WTC11 (cell line): ENCODE measurements at regions not wholly inside any gene's neighbourhood (a gene's known extent, or its start where the extent isn't known, plus 50 kb on each side); places are given as distances from the start of the nearest gene placed in this dataset.

ENCODE experiments used
- ATAC-seq: fragments of 200-7000 bp; cut with Tn5 transposase; 2 replicates; pipeline ENCODE4 v1.10.0; 2021; ENCODE audit warnings: mild to moderate bottlenecking, moderate library complexity
- CTCF ChIA-PET: fragments of 300-600 bp; sonication (Branson Sonifier 250); formaldehyde crosslinking; loops from one replicate; lab custom pipeline; 2021; ENCODE audit warnings: antibody characterized with exemption; lab: Charles Lee
- POLR2A ChIA-PET: fragments of 350-600 bp; sonication (Branson Sonifier 250); formaldehyde crosslinking; loops from one replicate; lab custom pipeline; 2021; ENCODE audit warnings: antibody characterized with exemption; lab: Charles Lee
- DNase-seq: peaks from one replicate; pipeline ENCODE4 v3.0.0; 2021; ENCODE audit warnings: low spot score
- H3K27ac Mint-ChIP-seq: 2 replicates; pipeline ENCODE4 v1.8.0; 2021; ENCODE audit warnings: mixed read lengths
- H3K27me3 Mint-ChIP-seq: 2 replicates; pipeline ENCODE4 v1.8.0; 2021; ENCODE audit warnings: low read depth, mild to moderate bottlenecking, moderate library complexity, mixed read lengths
- H3K36me3 Mint-ChIP-seq: 2 replicates; pipeline ENCODE4 v1.8.0; 2021; ENCODE audit warnings: mixed read lengths
- H3K4me1 Mint-ChIP-seq: 2 replicates; pipeline ENCODE4 v1.8.0; 2022; ENCODE audit warnings: mixed read lengths
- H3K4me3 Mint-ChIP-seq: 2 replicates; pipeline ENCODE4 v1.8.0; 2021; ENCODE audit warnings: mild to moderate bottlenecking, moderate library complexity, mixed read lengths
- H3K9me3 Mint-ChIP-seq: 2 replicates; pipeline ENCODE4 v1.8.0; 2021; ENCODE audit warnings: mixed read lengths
- AR ChIP-seq: fragments of 250-450 bp; sonication (Bioruptor Pico); IDR thresholded peaks from 2 replicates; pipeline ENCODE4 v1.9.0; 2021; ENCODE audit warnings: mild to moderate bottlenecking
- E2F4 ChIP-seq: sonication (generic); formaldehyde crosslinking; IDR thresholded peaks from 2 replicates; pipeline ENCODE4 v1.8.1; 2022; ENCODE audit warnings: low read depth, mild to moderate bottlenecking, moderate library complexity, missing genetic modification reagents, borderline replicate concordance
- ELF4 ChIP-seq: sonication (generic); formaldehyde crosslinking; IDR thresholded peaks from 2 replicates; pipeline ENCODE4 v1.8.1; 2022; ENCODE audit warnings: low read depth, mild to moderate bottlenecking, moderate library complexity, missing genetic modification reagents
- ESRRA ChIP-seq: sonication (generic); formaldehyde crosslinking; IDR thresholded peaks from 2 replicates; pipeline ENCODE4 v1.8.1; 2022; ENCODE audit warnings: mild to moderate bottlenecking, missing genetic modification reagents, borderline replicate concordance
- FOXJ3 ChIP-seq: sonication (generic); formaldehyde crosslinking; IDR thresholded peaks from 2 replicates; pipeline ENCODE4 v1.9.0; 2021; ENCODE audit warnings: missing genetic modification reagents, mild to moderate bottlenecking, borderline replicate concordance
- FOXK1 ChIP-seq: sonication (generic); formaldehyde crosslinking; IDR thresholded peaks from 2 replicates; pipeline ENCODE4 v1.8.0; 2022; ENCODE audit warnings: mild to moderate bottlenecking, moderate library complexity, missing genetic modification reagents
- PRRX2 ChIP-seq: fragments of 250-450 bp; sonication (Bioruptor Pico); IDR thresholded peaks from 2 replicates; pipeline ENCODE4 v1.8.0; 2021; ENCODE audit warnings: mild to moderate bottlenecking
- RELA ChIP-seq: sonication (generic); formaldehyde crosslinking; IDR thresholded peaks from 2 replicates; pipeline ENCODE4 v1.8.1; 2022; ENCODE audit warnings: missing genetic modification reagents, mild to moderate bottlenecking, borderline replicate concordance
- SMAD3 ChIP-seq: sonication (generic); formaldehyde crosslinking; IDR thresholded peaks from 2 replicates; pipeline ENCODE4 v1.8.0; 2022; ENCODE audit warnings: missing genetic modification reagents, mild to moderate bottlenecking, borderline replicate concordance
- SP1 ChIP-seq: sonication (generic); formaldehyde crosslinking; conservative IDR thresholded peaks from 2 replicates; pipeline ENCODE4 v1.8.1; 2022; ENCODE audit warnings: missing genetic modification reagents
- STAT6 ChIP-seq: sonication (generic); formaldehyde crosslinking; conservative IDR thresholded peaks from 2 replicates; pipeline ENCODE4 v1.8.1; 2023; ENCODE audit warnings: mild to moderate bottlenecking, low read depth, missing genetic modification reagents, moderate library complexity
- TCF7 ChIP-seq: sonication (generic); formaldehyde crosslinking; IDR thresholded peaks from 2 replicates; pipeline ENCODE4 v1.8.0; 2022; ENCODE audit warnings: mild to moderate bottlenecking, low read depth, missing genetic modification reagents, moderate library complexity
- ZNF232 ChIP-seq: sonication (generic); formaldehyde crosslinking; IDR thresholded peaks from 2 replicates; pipeline ENCODE4 v1.8.0; 2022; ENCODE audit warnings: mild to moderate bottlenecking, missing genetic modification reagents
- TF ChIP-seq, protein P1 (sequence below): fragments of 250-450 bp; sonication (Bioruptor Pico); IDR thresholded peaks from 2 replicates; pipeline ENCODE4 v1.8.0; 2021; ENCODE audit warnings: mild to moderate bottlenecking
- TF ChIP-seq, protein P2 (sequence below): sonication (generic); formaldehyde crosslinking; IDR thresholded peaks from 2 replicates; pipeline ENCODE4 v1.8.1; 2023; ENCODE audit warnings: mild to moderate bottlenecking, missing genetic modification reagents
- TF ChIP-seq, protein P3 (sequence below): sonication (generic); formaldehyde crosslinking; IDR thresholded peaks from 2 replicates; pipeline ENCODE4 v1.8.0; 2022; ENCODE audit warnings: mild to moderate bottlenecking, missing genetic modification reagents
- TF ChIP-seq, protein P4 (sequence below): sonication (generic); formaldehyde crosslinking; IDR thresholded peaks from 2 replicates; pipeline ENCODE4 v1.8.1; 2023; ENCODE audit warnings: mild to moderate bottlenecking, moderate library complexity, missing genetic modification reagents
- TF ChIP-seq, protein P5 (sequence below): sonication (generic); formaldehyde crosslinking; IDR thresholded peaks from 2 replicates; pipeline ENCODE4 v1.8.1; 2022; ENCODE audit warnings: mild to moderate bottlenecking, moderate library complexity, missing genetic modification reagents

DNA sequence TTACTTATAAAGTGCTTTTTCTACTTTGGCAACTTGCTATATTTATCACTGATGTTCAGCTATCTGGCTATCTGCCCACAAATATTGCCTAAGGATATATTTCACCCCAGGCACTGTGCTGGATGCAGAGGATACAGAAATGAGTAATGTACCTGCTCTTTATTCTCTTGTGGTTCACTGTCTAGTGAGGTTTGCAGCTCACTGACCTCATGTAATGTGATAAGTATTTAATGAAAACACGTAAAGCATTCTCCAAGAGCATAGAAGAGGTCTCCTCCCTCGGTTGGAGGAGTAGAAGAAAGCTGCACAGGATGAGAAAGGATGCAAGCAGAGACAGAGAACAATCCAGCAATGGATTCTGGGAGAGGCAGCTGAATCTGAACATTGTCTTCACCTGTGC is 610.7 kb downstream of the CBLN4 start:
- ChIA-PET CTCF (no interaction called here), POLR2A (no interaction called here)
- Mint-ChIP-seq H3K36me3 (peaks cover 80% of the 10 kb centered on the region), H3K4me1 (no peaks in the 10 kb centered on the region), H3K27me3 (peaks cover 13% of the 10 kb centered on the region), H3K27ac (no peak overlapping the region), H3K4me3 (no peak overlapping the region), H3K9me3 (peaks cover 91% of the 10 kb centered on the region)
- ATAC-seq: no peak
- DNase-seq: no peak
- TF ChIP-seq SP1 (no peak), PRRX2 (CRISPR knock-in tag) (no peak), FOXK1 (CRISPR knock-in tag) (no peak), TCF7 (CRISPR knock-in tag) (no peak), STAT6 (CRISPR knock-in tag) (no peak), ELF4 (CRISPR knock-in tag) (no peak), RELA (no peak), SMAD3 (no peak), ZNF232 (no peak), AR (no peak), ESRRA (CRISPR knock-in tag) (no peak), E2F4 (CRISPR knock-in tag) (no peak), FOXJ3 (CRISPR knock-in tag) (no peak)
- TF ChIP-seq, protein P1, sequence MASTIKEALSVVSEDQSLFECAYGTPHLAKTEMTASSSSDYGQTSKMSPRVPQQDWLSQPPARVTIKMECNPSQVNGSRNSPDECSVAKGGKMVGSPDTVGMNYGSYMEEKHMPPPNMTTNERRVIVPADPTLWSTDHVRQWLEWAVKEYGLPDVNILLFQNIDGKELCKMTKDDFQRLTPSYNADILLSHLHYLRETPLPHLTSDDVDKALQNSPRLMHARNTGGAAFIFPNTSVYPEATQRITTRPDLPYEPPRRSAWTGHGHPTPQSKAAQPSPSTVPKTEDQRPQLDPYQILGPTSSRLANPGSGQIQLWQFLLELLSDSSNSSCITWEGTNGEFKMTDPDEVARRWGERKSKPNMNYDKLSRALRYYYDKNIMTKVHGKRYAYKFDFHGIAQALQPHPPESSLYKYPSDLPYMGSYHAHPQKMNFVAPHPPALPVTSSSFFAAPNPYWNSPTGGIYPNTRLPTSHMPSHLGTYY (CRISPR knock-in tag): no peak
- TF ChIP-seq, protein P2, sequence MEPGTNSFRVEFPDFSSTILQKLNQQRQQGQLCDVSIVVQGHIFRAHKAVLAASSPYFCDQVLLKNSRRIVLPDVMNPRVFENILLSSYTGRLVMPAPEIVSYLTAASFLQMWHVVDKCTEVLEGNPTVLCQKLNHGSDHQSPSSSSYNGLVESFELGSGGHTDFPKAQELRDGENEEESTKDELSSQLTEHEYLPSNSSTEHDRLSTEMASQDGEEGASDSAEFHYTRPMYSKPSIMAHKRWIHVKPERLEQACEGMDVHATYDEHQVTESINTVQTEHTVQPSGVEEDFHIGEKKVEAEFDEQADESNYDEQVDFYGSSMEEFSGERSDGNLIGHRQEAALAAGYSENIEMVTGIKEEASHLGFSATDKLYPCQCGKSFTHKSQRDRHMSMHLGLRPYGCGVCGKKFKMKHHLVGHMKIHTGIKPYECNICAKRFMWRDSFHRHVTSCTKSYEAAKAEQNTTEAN (CRISPR knock-in tag): no peak
- TF ChIP-seq, protein P3, sequence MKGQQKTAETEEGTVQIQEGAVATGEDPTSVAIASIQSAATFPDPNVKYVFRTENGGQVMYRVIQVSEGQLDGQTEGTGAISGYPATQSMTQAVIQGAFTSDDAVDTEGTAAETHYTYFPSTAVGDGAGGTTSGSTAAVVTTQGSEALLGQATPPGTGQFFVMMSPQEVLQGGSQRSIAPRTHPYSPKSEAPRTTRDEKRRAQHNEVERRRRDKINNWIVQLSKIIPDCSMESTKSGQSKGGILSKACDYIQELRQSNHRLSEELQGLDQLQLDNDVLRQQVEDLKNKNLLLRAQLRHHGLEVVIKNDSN (CRISPR knock-in tag): no peak
- TF ChIP-seq, protein P4, sequence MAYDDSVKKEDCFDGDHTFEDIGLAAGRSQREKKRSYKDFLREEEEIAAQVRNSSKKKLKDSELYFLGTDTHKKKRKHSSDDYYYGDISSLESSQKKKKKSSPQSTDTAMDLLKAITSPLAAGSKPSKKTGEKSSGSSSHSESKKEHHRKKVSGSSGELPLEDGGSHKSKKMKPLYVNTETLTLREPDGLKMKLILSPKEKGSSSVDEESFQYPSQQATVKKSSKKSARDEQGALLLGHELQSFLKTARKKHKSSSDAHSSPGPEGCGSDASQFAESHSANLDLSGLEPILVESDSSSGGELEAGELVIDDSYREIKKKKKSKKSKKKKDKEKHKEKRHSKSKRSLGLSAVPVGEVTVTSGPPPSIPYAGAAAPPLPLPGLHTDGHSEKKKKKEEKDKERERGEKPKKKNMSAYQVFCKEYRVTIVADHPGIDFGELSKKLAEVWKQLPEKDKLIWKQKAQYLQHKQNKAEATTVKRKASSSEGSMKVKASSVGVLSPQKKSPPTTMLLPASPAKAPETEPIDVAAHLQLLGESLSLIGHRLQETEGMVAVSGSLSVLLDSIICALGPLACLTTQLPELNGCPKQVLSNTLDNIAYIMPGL (CRISPR knock-in tag): no peak
- TF ChIP-seq, protein P5, sequence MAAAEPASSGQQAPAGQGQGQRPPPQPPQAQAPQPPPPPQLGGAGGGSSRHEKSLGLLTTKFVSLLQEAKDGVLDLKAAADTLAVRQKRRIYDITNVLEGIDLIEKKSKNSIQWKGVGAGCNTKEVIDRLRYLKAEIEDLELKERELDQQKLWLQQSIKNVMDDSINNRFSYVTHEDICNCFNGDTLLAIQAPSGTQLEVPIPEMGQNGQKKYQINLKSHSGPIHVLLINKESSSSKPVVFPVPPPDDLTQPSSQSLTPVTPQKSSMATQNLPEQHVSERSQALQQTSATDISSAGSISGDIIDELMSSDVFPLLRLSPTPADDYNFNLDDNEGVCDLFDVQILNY (CRISPR knock-in tag): no peak
